ENCODE measurements at regions not wholly inside any gene's neighbourhood (a gene's known extent, or its start where the extent isn't known, plus 50 kb on each side); places are given as distances from the start of the nearest gene placed in this dataset.
"Not testable (repeated sequence)": the region's sequence is repeated elsewhere in the genome, so short reads cannot be mapped to it uniquely, and the experiment has no call there.

- no peak for DNase-seq (ENCODE audit: low read depth)
These were observed 93.2 kb downstream of the ZNF680 start for GRCh38 chr7:64469673-64470072.

GRCh38 chr7:64465551-64465950 lies 97.3 kb downstream of the ZNF680 start:
- DNase-seq (ENCODE audit: low read depth) = no peak

GRCh38 chr7:64463636-64464375 lies 99.1 kb downstream of the ZNF680 start:
- DNase-seq (ENCODE audit: low read depth) = peak; percentile 11

GRCh38 chr7:64459858-64460257 lies 103.0 kb downstream of the ZNF680 start:
- not testable (repeated sequence) for DNase-seq (ENCODE audit: low read depth)

GRCh38 chr7:64433590-64433989 lies 119.8 kb downstream of the ZNF736 start:
- no peak for DNase-seq (ENCODE audit: low read depth)

GRCh38 chr7:64431838-64432237 lies 118.1 kb downstream of the ZNF736 start:
- no peak for DNase-seq (ENCODE audit: low read depth)

- DNase-seq (ENCODE audit: low read depth) = no peak
These were observed 115.5 kb downstream of the ZNF736 start for GRCh38 chr7:64429232-64429631.

- not testable (repeated sequence) for DNase-seq (ENCODE audit: low read depth)
These were observed 111.7 kb downstream of the ZNF736 start for GRCh38 chr7:64425436-64425835.

GRCh38 chr7:64407148-64407547 lies 93.4 kb downstream of the ZNF736 start:
- no peak for DNase-seq (ENCODE audit: low read depth)

Data from non-pigmented ciliary epithelial cell (primary cell).